Smooth muscle cell (in vitro differentiated cells): ENCODE measurements at regions not wholly inside any gene's neighbourhood (a gene's known extent, or its start where the extent isn't known, plus 50 kb on each side); places are given as distances from the start of the nearest gene placed in this dataset.

Experiments used
- DNase-seq: peaks from one replicate; lab custom pipeline; 2025; ENCODE audit not compliant: unreplicated experiment; lab: John Stamatoyannopoulos, UW
- H2AFZ ChIP-seq: fragments of 200-600 bp; sonication (generic); 2 replicates; pipeline ENCODE4 v1.6.0; 2016; ENCODE audit warnings: antibody characterized with exemption, low read depth, mild to moderate bottlenecking
- H3F3A ChIP-seq: fragments of 200-600 bp; sonication (generic); 2 replicates; pipeline ENCODE4 v1.6.0; 2017; ENCODE audit warnings: antibody characterized with exemption, low read depth
- H3K27ac ChIP-seq: fragments of 200-600 bp; sonication (generic); 2 replicates; pipeline ENCODE4 v1.5.1; 2016; ENCODE audit warnings: low read depth, mild to moderate bottlenecking
- H3K27me3 ChIP-seq: fragments of 200-600 bp; sonication (generic); 2 replicates; pipeline ENCODE4 v1.6.1; 2016; ENCODE audit warnings: low read depth, mild to moderate bottlenecking
- H3K36me3 ChIP-seq: fragments of 200-600 bp; sonication (generic); 2 replicates; pipeline ENCODE4 v1.5.1; 2016; ENCODE audit warnings: low read depth
- H3K4me1 ChIP-seq: fragments of 200-600 bp; sonication (generic); 2 replicates; pipeline ENCODE4 v1.5.1; 2016; ENCODE audit warnings: low read depth
- H3K4me2 ChIP-seq: fragments of 200-600 bp; sonication (generic); 2 replicates; pipeline ENCODE4 v1.6.0; 2016; ENCODE audit warnings: mild to moderate bottlenecking
- H3K4me3 ChIP-seq: fragments of 200-600 bp; sonication (generic); 2 replicates; pipeline ENCODE4 v1.5.1; 2016; ENCODE audit warnings: mild to moderate bottlenecking
- H3K79me2 ChIP-seq: fragments of 200-600 bp; sonication (generic); 2 replicates; pipeline ENCODE4 v1.6.0; 2016; ENCODE audit warnings: low read depth, mild to moderate bottlenecking
- H3K9ac ChIP-seq: fragments of 200-600 bp; sonication (generic); 2 replicates; pipeline ENCODE4 v1.6.0; 2016; ENCODE audit warnings: low read depth
- H3K9me3 ChIP-seq: fragments of 200-600 bp; sonication (generic); replicated peaks from 2 replicates; pipeline ENCODE4 v1.5.1; 2016; ENCODE audit warnings: low read depth
- H4K20me1 ChIP-seq: fragments of 200-600 bp; sonication (generic); 2 replicates; pipeline ENCODE4 v1.6.0; 2016; ENCODE audit warnings: low read depth
- CTCF ChIP-seq: fragments of 200-600 bp; sonication (generic); IDR thresholded peaks from 2 replicates; pipeline ENCODE4 v1.5.1; 2017; ENCODE audit warnings: borderline replicate concordance, mild to moderate bottlenecking, antibody characterized with exemption; ENCODE audit not compliant: insufficient read depth, poor library complexity, severe bottlenecking
- WGBS: methylation state at CpG from one replicate; pipeline ENCODE4 v1.1.7; 2016; ENCODE audit warnings: low lambda C conversion rate; 5-methylcytosine and 5-hydroxymethylcytosine counted together

- 75% methylated on average over 8 of the region's 8 CpGs for WGBS
- Histone ChIP-seq H3K4me1 (no peaks in the 10 kb centered on the region), H3F3A (no peaks in the 10 kb centered on the region), H3K9ac (no peak overlapping the region), H3K4me2 (no peak overlapping the region), H2AFZ (no peak overlapping the region), H3K79me2 (no peaks in the 10 kb centered on the region), H3K27ac (no peak overlapping the region), H3K4me3 (no peak overlapping the region), H3K27me3 (no peaks in the 10 kb centered on the region), H4K20me1 (no peaks in the 10 kb centered on the region), H3K9me3 (peaks cover 5% of the 10 kb centered on the region), H3K36me3 (no peaks in the 10 kb centered on the region)
- no peak for TF ChIP-seq CTCF
- DNase-seq: no peak
These were observed 165.1 kb upstream of the RAI2 start for GRCh38 chrX:18026166-18026565.

DNA sequence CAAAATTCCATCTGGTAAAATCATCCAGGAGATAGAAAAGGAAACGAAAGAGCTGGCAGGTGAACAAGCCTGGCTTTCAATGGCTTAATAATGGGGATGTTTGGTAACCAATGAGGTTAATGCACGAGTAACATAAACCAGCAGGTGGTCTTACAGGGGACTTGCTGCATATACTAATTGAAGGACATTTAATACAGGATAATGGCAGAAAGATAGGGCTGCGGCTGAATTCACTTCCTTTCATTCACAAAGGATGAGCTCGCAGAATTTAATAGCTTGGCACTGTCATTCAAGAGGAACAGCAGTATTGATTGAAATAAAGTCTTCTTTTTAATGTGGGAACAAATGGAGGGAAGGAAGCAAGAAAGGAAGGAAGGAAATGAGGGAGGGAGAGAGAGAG is 156.3 kb upstream of the RAI2 start:
- Histone ChIP-seq H4K20me1 (no peaks in the 10 kb centered on the region), H3K4me3 (no peak overlapping the region), H3K27me3 (no peaks in the 10 kb centered on the region), H3K27ac (no peak overlapping the region), H3K4me1 (no peaks in the 10 kb centered on the region), H3K9me3 (no peaks in the 10 kb centered on the region), H2AFZ (no peak overlapping the region), H3K79me2 (no peaks in the 10 kb centered on the region), H3K9ac (no peak overlapping the region), H3K4me2 (no peak overlapping the region), H3K36me3 (no peaks in the 10 kb centered on the region), H3F3A (no peaks in the 10 kb centered on the region)
- no peak for DNase-seq
- no peak for TF ChIP-seq CTCF
- WGBS: 59% methylated on average over 4 of the region's 4 CpGs

- no peaks in the 10 kb centered on the region for H3K9me3 ChIP-seq
- H3K27me3 ChIP-seq: no peaks in the 10 kb centered on the region
- no peak overlapping the region for H3K4me2 ChIP-seq
- no peak overlapping the region for H2AFZ ChIP-seq
- H3K9ac ChIP-seq: no peak overlapping the region
- no peaks in the 10 kb centered on the region for H3K4me1 ChIP-seq
- WGBS: 60% methylated on average over 4 of the region's 4 CpGs
- no peak overlapping the region for H3K4me3 ChIP-seq
- no peaks in the 10 kb centered on the region for H4K20me1 ChIP-seq
- no peaks in the 10 kb centered on the region for H3K79me2 ChIP-seq
- H3K27ac ChIP-seq: no peak overlapping the region
- H3K36me3 ChIP-seq: no peaks in the 10 kb centered on the region
- H3F3A ChIP-seq: no peaks in the 10 kb centered on the region
- no peak for DNase-seq
- no peak for TF ChIP-seq CTCF
These were observed 155.8 kb upstream of the RAI2 start for GRCh38 chrX:18016941-18017340.

GRCh38 chrX:18010253-18010652 is 149.2 kb upstream of the RAI2 start:
- WGBS: 92% methylated on average over 4 of the region's 4 CpGs
- Histone ChIP-seq H3K9me3 (no peaks in the 10 kb centered on the region), H2AFZ (no peak overlapping the region), H3K9ac (no peak overlapping the region), H3K4me3 (no peak overlapping the region), H3K4me2 (no peak overlapping the region), H3K27ac (no peak overlapping the region), H3K79me2 (no peaks in the 10 kb centered on the region), H3K36me3 (no peaks in the 10 kb centered on the region), H3F3A (no peaks in the 10 kb centered on the region), H3K27me3 (no peaks in the 10 kb centered on the region), H3K4me1 (no peaks in the 10 kb centered on the region), H4K20me1 (no peaks in the 10 kb centered on the region)
- no peak for TF ChIP-seq CTCF
- DNase-seq: no peak
